ENCODE measurements at regions not wholly inside any gene's neighbourhood (a gene's known extent, or its start where the extent isn't known, plus 50 kb on each side); places are given as distances from the start of the nearest gene placed in this dataset.

DNA sequence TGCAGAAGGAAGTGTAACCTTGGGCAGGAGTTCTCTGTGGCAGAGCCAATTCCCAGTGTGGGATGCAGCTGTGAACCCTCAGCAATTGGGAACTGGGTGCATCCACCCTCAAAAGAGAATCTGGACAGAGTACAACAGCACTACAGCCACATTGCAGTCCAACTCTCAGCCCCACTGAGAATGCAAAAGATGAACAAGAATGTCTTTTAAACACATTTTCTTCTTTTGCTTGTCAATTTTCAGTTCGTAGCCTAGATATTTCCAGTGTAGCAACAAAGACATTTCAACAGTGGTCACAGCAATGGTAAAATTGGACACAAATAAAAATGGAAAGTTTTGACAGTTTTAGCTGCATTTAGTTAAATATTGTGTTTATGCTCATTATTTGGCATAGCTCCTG is 114.0 kb upstream of the APP start:
- TF ChIP-seq EZH2 (IDR thresholded peaks at IDR 0.05; ENCODE audit: borderline replicate concordance, low read depth, low read length, severe bottlenecking) (no peak), CTCF (IDR thresholded peaks at IDR 0.05; ENCODE audit: borderline replicate concordance, extremely low read depth, low read length, poor library complexity, severe bottlenecking) (no peak)

Data from DND-41 (cell line).